ENCODE measurements at regions not wholly inside any gene's neighbourhood (a gene's known extent, or its start where the extent isn't known, plus 50 kb on each side); places are given as distances from the start of the nearest gene placed in this dataset.

- no peak for TF ChIP-seq POLR2AphosphoS5 (IDR thresholded peaks at IDR 0.05; ENCODE audit: low read depth, low read length)
- no peak for TF ChIP-seq POLR2A (IDR thresholded peaks at IDR 0.05; ENCODE audit: low read depth, low read length)
- TF ChIP-seq TAF1 (IDR thresholded peaks at IDR 0.05; ENCODE audit: borderline replicate concordance, low read depth, low read length), result no peak
- DNase-seq (ENCODE audit: insufficient read length) (no peak), FAIRE-seq (no peak)
Observed at GRCh38 chr7:16241017-16241416, 180.3 kb downstream of the CRPPA start.

GRCh38 chr7:16236381-16236780 is 185.0 kb downstream of the CRPPA start:
- TF ChIP-seq POLR2AphosphoS5 (IDR thresholded peaks at IDR 0.05; ENCODE audit: low read depth, low read length) (no peak), POLR2A (IDR thresholded peaks at IDR 0.05; ENCODE audit: low read depth, low read length) (no peak), TAF1 (IDR thresholded peaks at IDR 0.05; ENCODE audit: borderline replicate concordance, low read depth, low read length) (no peak)
- DNase-seq (ENCODE audit: insufficient read length) (no peak), FAIRE-seq (no peak)

GRCh38 chr7:16235147-16236114 is 185.9 kb downstream of the CRPPA start:
- TF ChIP-seq TAF1 (IDR thresholded peaks at IDR 0.05; ENCODE audit: borderline replicate concordance, low read depth, low read length) (no peak), POLR2AphosphoS5 (IDR thresholded peaks at IDR 0.05; ENCODE audit: low read depth, low read length) (no peak), POLR2A (IDR thresholded peaks at IDR 0.05; ENCODE audit: low read depth, low read length) (no peak)
- DNase-seq (ENCODE audit: insufficient read length) (no peak), FAIRE-seq (no peak)

GRCh38 chr7:16234493-16235146 is 186.7 kb downstream of the CRPPA start:
- DNase-seq (ENCODE audit: insufficient read length), result no peak
- no peak for FAIRE-seq

GRCh38 chr7:16233517-16233916 is 187.8 kb downstream of the CRPPA start:
- DNase-seq (ENCODE audit: insufficient read length), result no peak
- no peak for TF ChIP-seq TAF1 (IDR thresholded peaks at IDR 0.05; ENCODE audit: borderline replicate concordance, low read depth, low read length)
- no peak for TF ChIP-seq POLR2AphosphoS5 (IDR thresholded peaks at IDR 0.05; ENCODE audit: low read depth, low read length)
- TF ChIP-seq POLR2A (IDR thresholded peaks at IDR 0.05; ENCODE audit: low read depth, low read length), result no peak
- FAIRE-seq, result no peak

More at GRCh38 chr7:16234493-16235146, 186.7 kb downstream of the CRPPA start:
- TF ChIP-seq POLR2A (IDR thresholded peaks at IDR 0.05; ENCODE audit: low read depth, low read length) (no peak), TAF1 (IDR thresholded peaks at IDR 0.05; ENCODE audit: borderline replicate concordance, low read depth, low read length) (no peak), POLR2AphosphoS5 (IDR thresholded peaks at IDR 0.05; ENCODE audit: low read depth, low read length) (no peak)

GRCh38 chr7:16232273-16232672 is 189.1 kb downstream of the CRPPA start:
- DNase-seq (ENCODE audit: insufficient read length) (no peak), FAIRE-seq (no peak)
- no peak for TF ChIP-seq TAF1 (IDR thresholded peaks at IDR 0.05; ENCODE audit: borderline replicate concordance, low read depth, low read length)
- TF ChIP-seq POLR2A (IDR thresholded peaks at IDR 0.05; ENCODE audit: low read depth, low read length), result no peak
- TF ChIP-seq POLR2AphosphoS5 (IDR thresholded peaks at IDR 0.05; ENCODE audit: low read depth, low read length), result no peak

GRCh38 chr7:16223963-16224707 is 197.2 kb downstream of the CRPPA start:
- FAIRE-seq (no peak), DNase-seq (ENCODE audit: insufficient read length) (no peak)
- no peak for TF ChIP-seq POLR2AphosphoS5 (IDR thresholded peaks at IDR 0.05; ENCODE audit: low read depth, low read length)
- no peak for TF ChIP-seq TAF1 (IDR thresholded peaks at IDR 0.05; ENCODE audit: borderline replicate concordance, low read depth, low read length)
- no peak for TF ChIP-seq POLR2A (IDR thresholded peaks at IDR 0.05; ENCODE audit: low read depth, low read length)

- TF ChIP-seq POLR2AphosphoS5 (IDR thresholded peaks at IDR 0.05; ENCODE audit: low read depth, low read length), result no peak
- no peak for TF ChIP-seq POLR2A (IDR thresholded peaks at IDR 0.05; ENCODE audit: low read depth, low read length)
- TF ChIP-seq TAF1 (IDR thresholded peaks at IDR 0.05; ENCODE audit: borderline replicate concordance, low read depth, low read length), result no peak
- DNase-seq (ENCODE audit: insufficient read length) (no peak), FAIRE-seq (no peak)
Observed at GRCh38 chr7:16212610-16213009, 208.7 kb downstream of the CRPPA start.

- no peak for TF ChIP-seq TAF1 (IDR thresholded peaks at IDR 0.05; ENCODE audit: borderline replicate concordance, low read depth, low read length)
- no peak for TF ChIP-seq POLR2A (IDR thresholded peaks at IDR 0.05; ENCODE audit: low read depth, low read length)
- TF ChIP-seq POLR2AphosphoS5 (IDR thresholded peaks at IDR 0.05; ENCODE audit: low read depth, low read length), result no peak
- no peak for DNase-seq (ENCODE audit: insufficient read length)
- no peak for FAIRE-seq
Observed at GRCh38 chr7:16212032-16212431, 209.3 kb downstream of the CRPPA start.

GRCh38 chr7:16211402-16211925 is 209.9 kb downstream of the CRPPA start:
- DNase-seq (ENCODE audit: insufficient read length) (no peak), FAIRE-seq (no peak)
- TF ChIP-seq POLR2A (IDR thresholded peaks at IDR 0.05; ENCODE audit: low read depth, low read length) (no peak), POLR2AphosphoS5 (IDR thresholded peaks at IDR 0.05; ENCODE audit: low read depth, low read length) (no peak), TAF1 (IDR thresholded peaks at IDR 0.05; ENCODE audit: borderline replicate concordance, low read depth, low read length) (no peak)

- TF ChIP-seq POLR2AphosphoS5 (IDR thresholded peaks at IDR 0.05; ENCODE audit: low read depth, low read length), result no peak
- FAIRE-seq, result no peak
- DNase-seq (ENCODE audit: insufficient read length), result no peak
Observed at GRCh38 chr7:16210171-16210570, 211.2 kb downstream of the CRPPA start.

All from GM12892 (cell line).